Liver (tissue), 8 donors: ENCODE measurements at regions not wholly inside any gene's neighbourhood (a gene's known extent, or its start where the extent isn't known, plus 50 kb on each side); places are given as distances from the start of the nearest gene placed in this dataset.

ENCODE experiments used
- DNase-seq: peaks from one replicate; pipeline ENCODE4 v3.0.0-alpha.2; 2017; ENCODE audit warnings: low spot score
- H3K27ac ChIP-seq, 2 donors: one replicate each; pipeline ENCODE4 v1.7.0; 2013; ENCODE audit warnings: inconsistent platforms in 2 of 2, low read length in 2 of 2, control low read depth in 1 of 2, low read depth in 1 of 2, mild to moderate bottlenecking in 1 of 2
- H3K27me3 ChIP-seq, 4 donors: one replicate each; pipeline versions ENCODE4 v1.6.1 to v1.7.0; 2013; ENCODE audit warnings: low read length in 3 of 4, inconsistent platforms in 1 of 4, mild to moderate bottlenecking in 1 of 4, moderate library complexity in 1 of 4; ENCODE audit not compliant: control insufficient read depth in 4 of 4, insufficient read depth in 4 of 4
- H3K36me3 ChIP-seq, 4 donors: one replicate each; pipeline versions ENCODE4 v1.6.1 to v1.7.0; 2013; ENCODE audit warnings: low read length in 3 of 4, mild to moderate bottlenecking in 3 of 4, low read depth in 1 of 4, moderate library complexity in 1 of 4; ENCODE audit not compliant: control insufficient read depth in 4 of 4, insufficient read depth in 3 of 4
- H3K4me1 ChIP-seq, 4 donors: one replicate each; pipeline versions ENCODE4 v1.6.1 to v1.7.0; 2013; ENCODE audit warnings: low read length in 3 of 4, mild to moderate bottlenecking in 3 of 4, moderate library complexity in 1 of 4; ENCODE audit not compliant: control insufficient read depth in 4 of 4, insufficient read depth in 4 of 4
- H3K4me3 ChIP-seq, 3 donors: one replicate each; pipeline versions ENCODE4 v1.6.1 to v1.7.0; 2013; ENCODE audit warnings: low read length in 3 of 3, control low read depth in 1 of 3, low read depth in 1 of 3, mild to moderate bottlenecking in 1 of 3
- H3K9ac ChIP-seq, 2 donors: one replicate each; pipeline ENCODE4 v1.7.0; 2013; ENCODE audit warnings: low read length in 2 of 2, mild to moderate bottlenecking in 2 of 2, moderate library complexity in 2 of 2, control low read depth in 1 of 2, low read depth in 1 of 2
- H3K9me3 ChIP-seq, 4 donors: one replicate each; pipeline versions ENCODE4 v1.6.1 to v1.7.0; 2013; ENCODE audit warnings: low read length in 3 of 4; ENCODE audit not compliant: control insufficient read depth in 4 of 4
- CTCF ChIP-seq: fragments of 150-350 bp; IDR thresholded peaks from 2 replicates; pipeline ENCODE4 v1.5.1; 2017; ENCODE audit warnings: improper control_type of control experiment, low read depth, low read length; ENCODE audit not compliant: missing input control
- FOXA1 ChIP-seq: IDR thresholded peaks from 2 replicates; pipeline ENCODE4 v1.6.1; 2016; ENCODE audit warnings: antibody characterized with exemption
- FOXA2 ChIP-seq: IDR thresholded peaks from 2 replicates; pipeline ENCODE4 v1.6.1; 2016; ENCODE audit warnings: antibody characterized with exemption
- GABPA ChIP-seq, 2 donors: IDR thresholded peaks in 1 of 2; conservative IDR thresholded peaks in 1 of 2; 2 replicates each; pipeline ENCODE4 v1.6.1; 2016; ENCODE audit warnings: antibody characterized with exemption in 2 of 2, mild to moderate bottlenecking in 1 of 2, moderate library complexity in 1 of 2
- HNF4A ChIP-seq, 2 donors: conservative IDR thresholded peaks; 2 replicates each; pipeline ENCODE4 v1.6.1; 2016; ENCODE audit warnings: antibody characterized with exemption in 2 of 2, mild to moderate bottlenecking in 2 of 2
- HNF4G ChIP-seq: IDR thresholded peaks from 2 replicates; pipeline ENCODE4 v1.6.1; 2016; ENCODE audit warnings: antibody characterized with exemption
- JUND ChIP-seq, 2 donors: IDR thresholded peaks; 2 replicates each; pipeline ENCODE4 v1.6.1; 2016; ENCODE audit warnings: antibody characterized with exemption in 2 of 2
- MAX ChIP-seq: IDR thresholded peaks from 2 replicates; pipeline ENCODE4 v1.6.1; 2016; ENCODE audit warnings: antibody characterized with exemption
- RAD21 ChIP-seq, 2 donors: IDR thresholded peaks; 2 replicates each; pipeline ENCODE4 v1.6.1; 2016; ENCODE audit warnings: antibody characterized with exemption in 2 of 2, mild to moderate bottlenecking in 2 of 2
- REST ChIP-seq: IDR thresholded peaks from 2 replicates; pipeline ENCODE4 v1.6.1; 2016; ENCODE audit warnings: antibody characterized with exemption, mild to moderate bottlenecking
- RXRA ChIP-seq, 2 donors: IDR thresholded peaks; 2 replicates each; pipeline ENCODE4 v1.6.1; 2017 to 2018; ENCODE audit warnings: antibody characterized with exemption in 2 of 2, mild to moderate bottlenecking in 1 of 2
- SP1 ChIP-seq: IDR thresholded peaks from 2 replicates; pipeline ENCODE4 v1.6.1; 2018; ENCODE audit warnings: antibody characterized with exemption, mild to moderate bottlenecking
- TAF1 ChIP-seq: conservative IDR thresholded peaks from 2 replicates; pipeline ENCODE4 v1.6.1; 2016; ENCODE audit warnings: antibody characterized with exemption, mild to moderate bottlenecking
- YY1 ChIP-seq: IDR thresholded peaks from 2 replicates; pipeline ENCODE4 v1.6.1; 2016; ENCODE audit warnings: antibody characterized with exemption, mild to moderate bottlenecking
- ZBTB33 ChIP-seq: IDR thresholded peaks from 2 replicates; pipeline ENCODE4 v1.6.1; 2016; ENCODE audit warnings: antibody characterized with exemption
- WGBS: extraction: QIAGEN DNeasy Blood & Tissue Kit; methylation state at CpG from one replicate; pipeline ENCODE4 v1.1.7; 2013; 5-methylcytosine and 5-hydroxymethylcytosine counted together
- donor health status: healthy.
- donor health status: healthy.
- donor health status: healthy.
- donor health status: healthy.
- donor health status: healthy.

GRCh38 chr6:170084166-170084730, 206.6 kb downstream of the DLL1 start:
- no peaks in the 10 kb centered on the region for H3K36me3 ChIP-seq
- no peak for TF ChIP-seq HNF4A (conservative IDR thresholded peaks at IDR 0.05)
- TF ChIP-seq YY1: no peak
- no peak for TF ChIP-seq MAX
- TF ChIP-seq FOXA2: no peak
- TF ChIP-seq FOXA1: no peak
- TF ChIP-seq HNF4G: no peak
- no peak for TF ChIP-seq GABPA (IDR thresholded peaks at IDR 0.05 in 1 of 2, conservative IDR thresholded peaks at IDR 0.05 in 1 of 2)
- TF ChIP-seq SP1: no peak
- TF ChIP-seq JUND (IDR thresholded peaks at IDR 0.05): no peak
- TF ChIP-seq REST: no peak
- no peak for TF ChIP-seq CTCF
- TF ChIP-seq ZBTB33: no peak
- TF ChIP-seq RAD21 (IDR thresholded peaks at IDR 0.05): no peak
- H3K4me1 ChIP-seq: no peaks in the 10 kb centered on the region
- no peak overlapping the region for H3K27ac ChIP-seq
- H3K9ac ChIP-seq: no peak overlapping the region
- no peaks in the 10 kb centered on the region for H3K27me3 ChIP-seq
- H3K9me3 ChIP-seq: no peaks in the 10 kb centered on the region
- WGBS: 95% methylated on average over 21 of the region's 21 CpGs
- no peak for DNase-seq
- no peak overlapping the region for H3K4me3 ChIP-seq

- no peak for DNase-seq
- Histone ChIP-seq H3K27ac (no peak overlapping the region), H3K4me3 (no peak overlapping the region), H3K9me3 (no peaks in the 10 kb centered on the region), H3K9ac (no peak overlapping the region), H3K4me1 (no peaks in the 10 kb centered on the region), H3K27me3 (no peaks in the 10 kb centered on the region), H3K36me3 (no peaks in the 10 kb centered on the region)
- WGBS: 92% methylated on average over 33 of the region's 33 CpGs
- TF ChIP-seq CTCF (no peak), HNF4A (conservative IDR thresholded peaks at IDR 0.05) (no peak), SP1 (no peak), TAF1 (no peak), ZBTB33 (no peak), RXRA (IDR thresholded peaks at IDR 0.05) (no peak)
These were observed 207.4 kb downstream of the DLL1 start for GRCh38 chr6:170083236-170084051.
